ENCODE measurements at regions not wholly inside any gene's neighbourhood (a gene's known extent, or its start where the extent isn't known, plus 50 kb on each side); places are given as distances from the start of the nearest gene placed in this dataset.

DNA sequence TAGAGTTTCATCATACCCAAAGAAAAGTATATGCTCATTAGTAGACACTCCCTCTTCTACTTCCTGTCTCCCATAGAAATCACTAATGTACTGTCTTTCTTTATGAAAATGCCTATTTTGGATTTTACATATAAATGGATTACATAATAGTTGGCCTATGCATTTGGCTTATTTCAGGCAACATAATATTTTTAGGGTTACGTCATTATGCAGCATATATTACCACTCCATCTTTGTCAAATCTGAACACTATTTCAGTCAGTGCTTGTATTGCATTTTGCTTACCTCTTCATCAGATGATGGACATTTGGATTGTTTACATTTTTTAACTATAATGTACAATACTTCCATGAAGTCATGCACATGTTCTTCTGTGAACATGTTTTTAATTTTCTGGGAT, 1406.1 kb downstream of the LRFN5 start:
- TF ChIP-seq, protein P1, sequence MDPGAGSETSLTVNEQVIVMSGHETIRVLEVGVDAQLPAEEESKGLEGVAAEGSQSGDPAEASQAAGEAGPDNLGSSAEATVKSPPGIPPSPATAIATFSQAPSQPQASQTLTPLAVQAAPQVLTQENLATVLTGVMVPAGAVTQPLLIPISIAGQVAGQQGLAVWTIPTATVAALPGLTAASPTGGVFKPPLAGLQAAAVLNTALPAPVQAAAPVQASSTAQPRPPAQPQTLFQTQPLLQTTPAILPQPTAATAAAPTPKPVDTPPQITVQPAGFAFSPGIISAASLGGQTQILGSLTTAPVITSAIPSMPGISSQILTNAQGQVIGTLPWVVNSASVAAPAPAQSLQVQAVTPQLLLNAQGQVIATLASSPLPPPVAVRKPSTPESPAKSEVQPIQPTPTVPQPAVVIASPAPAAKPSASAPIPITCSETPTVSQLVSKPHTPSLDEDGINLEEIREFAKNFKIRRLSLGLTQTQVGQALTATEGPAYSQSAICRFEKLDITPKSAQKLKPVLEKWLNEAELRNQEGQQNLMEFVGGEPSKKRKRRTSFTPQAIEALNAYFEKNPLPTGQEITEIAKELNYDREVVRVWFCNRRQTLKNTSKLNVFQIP (CRISPR knock-in tag; IDR thresholded peaks at IDR 0.05; ENCODE audit: borderline replicate concordance, low read depth), result no peak
- TF ChIP-seq CSDC2 (CRISPR knock-in tag; IDR thresholded peaks at IDR 0.05) (no peak), ZFP30 (CRISPR knock-in tag; IDR thresholded peaks at IDR 0.05) (no peak), GLIS3 (CRISPR knock-in tag; IDR thresholded peaks at IDR 0.05) (no peak), ARNTL (CRISPR knock-in tag; IDR thresholded peaks at IDR 0.05; ENCODE audit: borderline replicate concordance, low read depth) (no peak), ZNF70 (CRISPR knock-in tag; IDR thresholded peaks at IDR 0.05) (no peak), PPARA (CRISPR knock-in tag; IDR thresholded peaks at IDR 0.05; ENCODE audit: borderline replicate concordance) (no peak), RARB (CRISPR knock-in tag; IDR thresholded peaks at IDR 0.05) (no peak), TCF4 (CRISPR knock-in tag; IDR thresholded peaks at IDR 0.05; ENCODE audit: borderline replicate concordance) (no peak), ISL1 (CRISPR knock-in tag; IDR thresholded peaks at IDR 0.05) (no peak), SNAI2 (CRISPR knock-in tag; IDR thresholded peaks at IDR 0.05) (no peak), BACH2 (CRISPR knock-in tag; IDR thresholded peaks at IDR 0.05; ENCODE audit: borderline replicate concordance) (no peak)
- TF ChIP-seq, protein P2, sequence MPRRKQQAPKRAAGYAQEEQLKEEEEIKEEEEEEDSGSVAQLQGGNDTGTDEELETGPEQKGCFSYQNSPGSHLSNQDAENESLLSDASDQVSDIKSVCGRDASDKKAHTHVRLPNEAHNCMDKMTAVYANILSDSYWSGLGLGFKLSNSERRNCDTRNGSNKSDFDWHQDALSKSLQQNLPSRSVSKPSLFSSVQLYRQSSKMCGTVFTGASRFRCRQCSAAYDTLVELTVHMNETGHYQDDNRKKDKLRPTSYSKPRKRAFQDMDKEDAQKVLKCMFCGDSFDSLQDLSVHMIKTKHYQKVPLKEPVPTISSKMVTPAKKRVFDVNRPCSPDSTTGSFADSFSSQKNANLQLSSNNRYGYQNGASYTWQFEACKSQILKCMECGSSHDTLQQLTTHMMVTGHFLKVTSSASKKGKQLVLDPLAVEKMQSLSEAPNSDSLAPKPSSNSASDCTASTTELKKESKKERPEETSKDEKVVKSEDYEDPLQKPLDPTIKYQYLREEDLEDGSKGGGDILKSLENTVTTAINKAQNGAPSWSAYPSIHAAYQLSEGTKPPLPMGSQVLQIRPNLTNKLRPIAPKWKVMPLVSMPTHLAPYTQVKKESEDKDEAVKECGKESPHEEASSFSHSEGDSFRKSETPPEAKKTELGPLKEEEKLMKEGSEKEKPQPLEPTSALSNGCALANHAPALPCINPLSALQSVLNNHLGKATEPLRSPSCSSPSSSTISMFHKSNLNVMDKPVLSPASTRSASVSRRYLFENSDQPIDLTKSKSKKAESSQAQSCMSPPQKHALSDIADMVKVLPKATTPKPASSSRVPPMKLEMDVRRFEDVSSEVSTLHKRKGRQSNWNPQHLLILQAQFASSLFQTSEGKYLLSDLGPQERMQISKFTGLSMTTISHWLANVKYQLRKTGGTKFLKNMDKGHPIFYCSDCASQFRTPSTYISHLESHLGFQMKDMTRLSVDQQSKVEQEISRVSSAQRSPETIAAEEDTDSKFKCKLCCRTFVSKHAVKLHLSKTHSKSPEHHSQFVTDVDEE (CRISPR knock-in tag; IDR thresholded peaks at IDR 0.05), result no peak
- ATAC-seq, result no peak

DNA sequence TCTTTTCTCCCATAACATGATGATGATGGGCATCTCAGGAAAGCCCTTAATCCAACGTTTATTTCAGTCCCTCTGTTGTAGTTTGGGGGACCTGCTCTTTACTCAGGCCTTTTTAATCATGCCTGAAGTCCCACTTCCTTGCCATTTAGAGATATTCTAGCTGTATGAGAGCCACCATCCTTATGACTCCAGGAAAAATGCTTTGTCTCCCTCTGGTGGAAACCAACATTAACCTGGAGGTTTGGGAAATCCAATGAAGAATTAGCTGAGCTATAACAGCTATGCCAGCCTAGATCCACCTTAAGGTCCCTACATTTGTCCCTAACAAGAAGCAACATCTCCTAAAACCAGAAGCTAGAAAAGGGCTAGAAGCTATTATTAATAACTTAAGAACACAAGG, 1399.1 kb downstream of the LRFN5 start:
- ATAC-seq, result no peak
- TF ChIP-seq, protein P2 (CRISPR knock-in tag; IDR thresholded peaks at IDR 0.05), result no peak
- TF ChIP-seq, protein P3, sequence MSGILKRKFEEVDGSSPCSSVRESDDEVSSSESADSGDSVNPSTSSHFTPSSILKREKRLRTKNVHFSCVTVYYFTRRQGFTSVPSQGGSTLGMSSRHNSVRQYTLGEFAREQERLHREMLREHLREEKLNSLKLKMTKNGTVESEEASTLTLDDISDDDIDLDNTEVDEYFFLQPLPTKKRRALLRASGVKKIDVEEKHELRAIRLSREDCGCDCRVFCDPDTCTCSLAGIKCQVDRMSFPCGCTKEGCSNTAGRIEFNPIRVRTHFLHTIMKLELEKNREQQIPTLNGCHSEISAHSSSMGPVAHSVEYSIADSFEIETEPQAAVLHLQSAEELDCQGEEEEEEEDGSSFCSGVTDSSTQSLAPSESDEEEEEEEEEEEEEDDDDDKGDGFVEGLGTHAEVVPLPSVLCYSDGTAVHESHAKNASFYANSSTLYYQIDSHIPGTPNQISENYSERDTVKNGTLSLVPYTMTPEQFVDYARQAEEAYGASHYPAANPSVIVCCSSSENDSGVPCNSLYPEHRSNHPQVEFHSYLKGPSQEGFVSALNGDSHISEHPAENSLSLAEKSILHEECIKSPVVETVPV (CRISPR knock-in tag; IDR thresholded peaks at IDR 0.05), result no peak
- no peak for TF ChIP-seq ISL1 (CRISPR knock-in tag; IDR thresholded peaks at IDR 0.05)
- TF ChIP-seq GLIS3 (CRISPR knock-in tag; IDR thresholded peaks at IDR 0.05), result no peak
- TF ChIP-seq ZNF565 (CRISPR knock-in tag; conservative IDR thresholded peaks at IDR 0.05; ENCODE audit: low read depth), result no peak
- no peak for TF ChIP-seq ZNF70 (CRISPR knock-in tag; IDR thresholded peaks at IDR 0.05)
- TF ChIP-seq, protein P4, sequence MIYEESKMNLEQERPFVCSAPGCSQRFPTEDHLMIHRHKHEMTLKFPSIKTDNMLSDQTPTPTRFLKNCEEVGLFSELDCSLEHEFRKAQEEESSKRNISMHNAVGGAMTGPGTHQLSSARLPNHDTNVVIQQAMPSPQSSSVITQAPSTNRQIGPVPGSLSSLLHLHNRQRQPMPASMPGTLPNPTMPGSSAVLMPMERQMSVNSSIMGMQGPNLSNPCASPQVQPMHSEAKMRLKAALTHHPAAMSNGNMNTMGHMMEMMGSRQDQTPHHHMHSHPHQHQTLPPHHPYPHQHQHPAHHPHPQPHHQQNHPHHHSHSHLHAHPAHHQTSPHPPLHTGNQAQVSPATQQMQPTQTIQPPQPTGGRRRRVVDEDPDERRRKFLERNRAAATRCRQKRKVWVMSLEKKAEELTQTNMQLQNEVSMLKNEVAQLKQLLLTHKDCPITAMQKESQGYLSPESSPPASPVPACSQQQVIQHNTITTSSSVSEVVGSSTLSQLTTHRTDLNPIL (CRISPR knock-in tag; IDR thresholded peaks at IDR 0.05; ENCODE audit: low read depth), result no peak
- no peak for TF ChIP-seq ZNF8 (CRISPR knock-in tag; IDR thresholded peaks at IDR 0.05)
- no peak for TF ChIP-seq CSDC2 (CRISPR knock-in tag; IDR thresholded peaks at IDR 0.05)
- no peak for TF ChIP-seq TOX (CRISPR knock-in tag; IDR thresholded peaks at IDR 0.05; ENCODE audit: borderline replicate concordance)
- TF ChIP-seq BACH2 (CRISPR knock-in tag; IDR thresholded peaks at IDR 0.05; ENCODE audit: borderline replicate concordance), result no peak
- no peak for TF ChIP-seq TCF4 (CRISPR knock-in tag; IDR thresholded peaks at IDR 0.05; ENCODE audit: borderline replicate concordance)
- TF ChIP-seq ESRRG (CRISPR knock-in tag; IDR thresholded peaks at IDR 0.05), result no peak
- TF ChIP-seq ARNTL (CRISPR knock-in tag; IDR thresholded peaks at IDR 0.05; ENCODE audit: borderline replicate concordance, low read depth), result no peak
- TF ChIP-seq, protein P1 (CRISPR knock-in tag; IDR thresholded peaks at IDR 0.05; ENCODE audit: borderline replicate concordance, low read depth), result no peak
- no peak for TF ChIP-seq SNAI2 (CRISPR knock-in tag; IDR thresholded peaks at IDR 0.05)
- TF ChIP-seq ZFP3 (CRISPR knock-in tag; IDR thresholded peaks at IDR 0.05), result no peak
- TF ChIP-seq ZFP30 (CRISPR knock-in tag; IDR thresholded peaks at IDR 0.05), result no peak
